ENCODE measurements at regions not wholly inside any gene's neighbourhood (a gene's known extent, or its start where the extent isn't known, plus 50 kb on each side); places are given as distances from the start of the nearest gene placed in this dataset.
"Not testable (repeated sequence)": the region's sequence is repeated elsewhere in the genome, so short reads cannot be mapped to it uniquely, and the experiment has no call there.

GRCh38 chrX:76774912-76775311 is 347.4 kb downstream of the MAGEE1 start:
- not testable (repeated sequence) for H3K36me3 ChIP-seq, H3K9ac ChIP-seq, H3K27ac ChIP-seq, H3K4me1 ChIP-seq, H3K27me3 ChIP-seq, H3K9me3 ChIP-seq, H4K20me1 ChIP-seq, H3K4me3 ChIP-seq, H3K4me2 ChIP-seq

- no peak for TF ChIP-seq Cebpa-rat (IDR thresholded peaks at IDR 0.05)
- no peak overlapping the region for H3K4me2 ChIP-seq
Observed at GRCh38 chrX:76796311-76796710, 368.8 kb downstream of the MAGEE1 start.

DNA sequence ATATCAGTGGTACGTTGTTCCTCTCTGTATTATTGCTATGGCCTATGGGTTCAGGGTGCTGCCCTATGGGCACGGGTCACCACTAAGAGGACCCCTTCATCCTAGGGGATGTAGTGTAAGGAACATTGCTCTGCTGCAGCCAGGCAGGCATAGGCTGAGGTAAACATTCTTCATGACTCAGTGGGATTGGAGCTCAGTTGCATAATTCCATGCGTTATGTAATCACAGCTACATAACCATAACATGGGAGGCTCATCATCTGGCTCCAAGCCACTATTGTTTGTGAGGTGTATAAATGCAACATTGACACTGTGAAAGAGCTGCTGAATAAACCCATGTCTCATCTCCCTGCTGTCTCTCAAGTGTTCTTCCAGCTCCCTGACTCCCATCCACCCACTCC is 375.2 kb downstream of the MAGEE1 start:
- H4K20me1 ChIP-seq = no peaks in the 10 kb centered on the region
- H3K9ac ChIP-seq = no peak overlapping the region
- H3K9me3 ChIP-seq = no peaks in the 10 kb centered on the region
- H3K4me3 ChIP-seq = no peak overlapping the region
- no peak overlapping the region for H3K4me2 ChIP-seq
- no peak overlapping the region for H3K27ac ChIP-seq
- TF ChIP-seq Cebpa-rat (IDR thresholded peaks at IDR 0.05) = no peak
- H3K36me3 ChIP-seq = no peaks in the 10 kb centered on the region
- peaks cover 5% of the 10 kb centered on the region; the same call in 1 of the 2 replicates for H3K27me3 ChIP-seq
- H3K4me1 ChIP-seq = no peaks in the 10 kb centered on the region

More at GRCh38 chrX:76796311-76796710, 368.8 kb downstream of the MAGEE1 start:
- no peak overlapping the region for H3K4me3 ChIP-seq
- peaks cover 11% of the 10 kb centered on the region for H3K9me3 ChIP-seq
- no peak overlapping the region for H3K27ac ChIP-seq
- no peaks in the 10 kb centered on the region for H3K36me3 ChIP-seq
- H3K4me1 ChIP-seq = no peaks in the 10 kb centered on the region
- H4K20me1 ChIP-seq = no peaks in the 10 kb centered on the region
- H3K9ac ChIP-seq = no peak overlapping the region
- H3K27me3 ChIP-seq = peaks cover 27% of the 10 kb centered on the region

GRCh38 chrX:76815754-76816153 is 388.2 kb downstream of the MAGEE1 start:
- no peak overlapping the region for H3K9ac ChIP-seq
- no peak overlapping the region for H3K4me2 ChIP-seq
- no peaks in the 10 kb centered on the region for H3K9me3 ChIP-seq
- no peaks in the 10 kb centered on the region for H4K20me1 ChIP-seq
- H3K27ac ChIP-seq = no peak overlapping the region
- H3K4me3 ChIP-seq = no peak overlapping the region
- no peaks in the 10 kb centered on the region for H3K36me3 ChIP-seq
- TF ChIP-seq Cebpa-rat (IDR thresholded peaks at IDR 0.05) = no peak
- H3K27me3 ChIP-seq = peaks cover 17% of the 10 kb centered on the region
- no peaks in the 10 kb centered on the region for H3K4me1 ChIP-seq

DNA sequence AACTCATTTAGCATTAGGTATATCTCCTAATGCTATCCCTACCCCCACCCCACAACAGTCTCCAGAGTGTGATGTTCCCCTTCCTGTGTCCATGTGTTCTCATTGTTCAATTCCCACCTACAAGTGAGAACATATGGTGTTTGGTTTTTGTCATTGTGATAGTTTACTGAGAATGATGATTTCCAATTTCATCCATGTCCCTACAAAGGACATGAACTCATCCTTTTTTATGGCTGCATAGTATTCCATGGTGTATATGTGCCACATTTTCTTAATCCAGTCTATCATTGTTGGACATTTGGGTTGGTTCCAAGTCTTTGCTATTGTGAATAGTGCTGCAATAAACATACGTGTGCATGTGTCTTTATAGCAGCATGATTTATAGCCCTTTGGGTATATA is 389.8 kb downstream of the MAGEE1 start:
- not testable (repeated sequence) for H3K9me3 ChIP-seq, H3K27ac ChIP-seq, H3K36me3 ChIP-seq, H4K20me1 ChIP-seq, H3K4me2 ChIP-seq, H3K9ac ChIP-seq, H3K4me3 ChIP-seq, H3K4me1 ChIP-seq
- peaks cover 20% of the 10 kb centered on the region for H3K27me3 ChIP-seq

DNA sequence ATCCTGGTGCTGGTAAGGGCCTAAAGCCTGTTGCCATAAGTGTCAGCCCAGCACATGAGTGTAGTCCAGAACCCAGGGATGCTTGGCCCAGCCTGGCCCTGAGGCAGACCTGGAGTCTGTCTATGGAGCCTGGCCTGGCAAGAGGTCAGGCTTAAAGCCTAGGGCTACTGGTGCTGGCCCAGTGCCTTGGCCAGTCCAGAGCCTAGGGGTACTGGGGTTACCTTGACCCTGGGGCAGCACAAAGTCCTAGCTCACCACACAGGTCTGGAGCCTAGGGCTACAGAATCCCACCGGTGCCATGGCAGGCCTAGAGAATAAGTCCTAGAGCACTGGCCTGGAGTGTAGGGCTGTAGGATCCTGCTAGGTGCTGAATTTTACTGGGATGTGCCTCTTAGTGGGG is 393.8 kb downstream of the MAGEE1 start:
- H3K4me1 ChIP-seq = no peaks in the 10 kb centered on the region
- H4K20me1 ChIP-seq = no peaks in the 10 kb centered on the region

GRCh38 chrX:76827672-76828071 is 400.2 kb downstream of the MAGEE1 start:
- Histone ChIP-seq H3K4me1 (no peaks in the 10 kb centered on the region), H3K9me3 (no peaks in the 10 kb centered on the region), H3K4me3 (no peak overlapping the region), H3K9ac (no peak overlapping the region), H3K36me3 (no peaks in the 10 kb centered on the region), H3K27me3 (peaks cover 44% of the 10 kb centered on the region), H4K20me1 (no peaks in the 10 kb centered on the region), H3K4me2 (no peak overlapping the region), H3K27ac (no peak overlapping the region)
- no peak for TF ChIP-seq Cebpa-rat (IDR thresholded peaks at IDR 0.05)

More for the DNA sequence above, 393.8 kb downstream of the MAGEE1 start:
- Histone ChIP-seq H3K27me3 (peaks cover 8% of the 10 kb centered on the region; the same call in 1 of the 2 replicates), H3K4me2 (no peak overlapping the region), H3K4me3 (no peak overlapping the region), H3K36me3 (no peaks in the 10 kb centered on the region), H3K9ac (no peak overlapping the region), H3K27ac (no peak overlapping the region), H3K9me3 (no peaks in the 10 kb centered on the region)
- no peak for TF ChIP-seq Cebpa-rat (IDR thresholded peaks at IDR 0.05)

DNA sequence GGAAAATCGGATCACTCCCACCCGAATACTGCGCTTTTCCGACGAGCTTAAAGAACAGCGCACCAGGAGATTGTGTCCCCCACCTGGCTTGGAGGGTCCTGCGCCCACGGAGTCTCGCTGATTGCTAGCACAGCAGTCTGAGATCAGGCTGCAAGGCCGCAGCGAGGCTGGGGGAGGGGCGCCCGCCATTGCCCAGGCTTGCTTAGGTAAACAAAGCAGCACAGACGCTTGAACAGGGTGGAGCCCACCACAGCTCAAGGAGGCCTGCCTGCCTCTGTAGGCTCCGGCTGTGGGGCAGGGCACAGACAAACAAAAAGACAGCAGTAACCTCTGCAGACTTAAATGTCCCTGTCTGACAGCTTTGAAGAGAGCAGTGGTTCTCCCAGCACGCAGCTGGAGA is 413.4 kb downstream of the MAGEE1 start:
- H3K4me1 ChIP-seq, H3K4me3 ChIP-seq, H3K36me3 ChIP-seq, H3K4me2 ChIP-seq, H3K9ac ChIP-seq, H4K20me1 ChIP-seq, H3K27ac ChIP-seq: not testable (repeated sequence)
- Histone ChIP-seq H3K9me3 (peaks cover 12% of the 10 kb centered on the region; the same call in 1 of the 2 replicates), H3K27me3 (peaks cover 35% of the 10 kb centered on the region)

- no peak overlapping the region for H3K4me3 ChIP-seq
- H3K4me1 ChIP-seq = no peaks in the 10 kb centered on the region
- no peak overlapping the region for H3K9ac ChIP-seq
- H3K27ac ChIP-seq = no peak overlapping the region
- no peaks in the 10 kb centered on the region for H3K36me3 ChIP-seq
- no peak for TF ChIP-seq Cebpa-rat (IDR thresholded peaks at IDR 0.05)
- H3K27me3 ChIP-seq = 0 out of 2 replicates have a peak, but pooled peaks cover 4% of the 10 kb centered on the region
- no peaks in the 10 kb centered on the region for H4K20me1 ChIP-seq
- H3K9me3 ChIP-seq = peaks cover 42% of the 10 kb centered on the region
- no peak overlapping the region for H3K4me2 ChIP-seq
Observed at GRCh38 chrX:76850851-76851250, 423.3 kb downstream of the MAGEE1 start.

DNA sequence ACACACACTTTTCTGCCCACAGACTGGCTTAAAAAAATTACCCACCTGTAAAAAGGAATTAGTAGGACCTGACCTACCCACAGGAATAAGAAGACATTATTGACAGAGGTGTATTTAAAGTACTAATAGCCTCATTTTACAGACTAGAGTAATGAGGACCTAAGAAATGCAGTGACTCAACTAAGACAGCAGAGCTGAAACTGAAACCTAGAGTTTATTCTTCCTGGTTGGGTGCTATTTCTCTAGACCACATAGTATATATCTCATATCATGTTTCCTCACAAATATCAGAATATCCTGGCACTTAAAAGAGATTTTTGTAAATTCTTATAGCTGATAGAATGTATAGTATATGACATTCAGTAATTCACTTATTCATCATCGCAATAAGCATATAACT is 435.0 kb downstream of the MAGEE1 start:
- no peak overlapping the region for H3K4me2 ChIP-seq
- H3K27me3 ChIP-seq = peaks cover 28% of the 10 kb centered on the region
- H3K9ac ChIP-seq = no peak overlapping the region
- no peaks in the 10 kb centered on the region for H3K36me3 ChIP-seq
- TF ChIP-seq Cebpa-rat (IDR thresholded peaks at IDR 0.05) = no peak
- no peaks in the 10 kb centered on the region for H4K20me1 ChIP-seq
- H3K27ac ChIP-seq = no peak overlapping the region
- H3K4me3 ChIP-seq = no peak overlapping the region
- H3K9me3 ChIP-seq = no peaks in the 10 kb centered on the region
- no peaks in the 10 kb centered on the region for H3K4me1 ChIP-seq

DNA sequence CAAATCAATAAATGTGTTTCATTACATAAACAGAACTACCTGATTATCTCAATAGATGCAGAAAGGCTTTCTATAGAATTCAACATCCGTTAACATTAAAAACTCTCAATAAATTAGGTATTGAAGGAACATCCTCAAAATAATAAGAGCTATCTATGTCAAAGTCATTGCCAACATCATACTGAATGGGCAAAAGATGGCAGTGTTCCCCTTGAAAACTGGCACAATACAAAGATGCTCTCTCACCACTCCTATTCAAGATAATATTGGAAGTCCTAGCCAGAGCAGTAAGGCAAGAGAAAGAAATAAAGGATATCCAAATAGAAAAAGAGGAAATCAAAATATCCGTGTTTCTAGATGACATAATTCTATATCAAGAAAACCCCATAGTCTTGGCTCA is 466.4 kb downstream of the MAGEE1 start:
- H4K20me1 ChIP-seq = no peaks in the 10 kb centered on the region
- H3K4me3 ChIP-seq = no peak overlapping the region
- H3K4me2 ChIP-seq = no peak overlapping the region
- no peaks in the 10 kb centered on the region for H3K4me1 ChIP-seq
- 0 out of 2 replicates have a peak, but pooled peaks cover 6% of the 10 kb centered on the region for H3K27me3 ChIP-seq
- H3K9me3 ChIP-seq = peaks cover 17% of the 10 kb centered on the region
- H3K27ac ChIP-seq = no peak overlapping the region
- no peak overlapping the region for H3K9ac ChIP-seq
- TF ChIP-seq Cebpa-rat (IDR thresholded peaks at IDR 0.05) = no peak
- H3K36me3 ChIP-seq = no peaks in the 10 kb centered on the region

Measured in BLaER1 (cell line).